Astrocyte (in vitro differentiated cells and primary cell): ENCODE measurements at regions not wholly inside any gene's neighbourhood (a gene's known extent, or its start where the extent isn't known, plus 50 kb on each side); places are given as distances from the start of the nearest gene placed in this dataset.
"Not testable (repeated sequence)": the region's sequence is repeated elsewhere in the genome, so short reads cannot be mapped to it uniquely, and the experiment has no call there.

Experiments
- DNase-seq: peaks from one replicate; pipeline ENCODE4 v3.0.0-alpha.2; 2010; ENCODE audit warnings: low read depth
- FAIRE-seq: peaks from 2 replicates; lab custom pipeline; 2011; peaks lifted over from hg19 to GRCh38; lab: Jason Lieb, UNC
- H2AFZ ChIP-seq: 2 replicates; pipeline ENCODE4 v1.6.0; 2012; ENCODE audit warnings: low read depth, low read length, inconsistent platforms
- H3K27ac ChIP-seq: 2 replicates; pipeline ENCODE4 v1.5.1; 2011; ENCODE audit warnings: low read depth, low read length, inconsistent platforms
- H3K27me3 ChIP-seq: 2 replicates; pipeline ENCODE4 v1.6.0; 2011; ENCODE audit warnings: low read length, inconsistent platforms; ENCODE audit not compliant: insufficient read depth
- H3K36me3 ChIP-seq: 2 replicates; pipeline ENCODE4 v1.5.1; 2011; ENCODE audit warnings: low read length, inconsistent platforms; ENCODE audit not compliant: insufficient read depth
- H3K4me1 ChIP-seq: 2 replicates; pipeline ENCODE4 v1.5.1; 2011; ENCODE audit warnings: low read length, inconsistent platforms; ENCODE audit not compliant: insufficient read depth
- H3K4me2 ChIP-seq: 2 replicates; pipeline ENCODE4 v1.6.0; 2012; ENCODE audit warnings: low read length, inconsistent platforms
- H3K4me3 ChIP-seq: 2 replicates; pipeline ENCODE4 v1.5.1; 2011; ENCODE audit warnings: low read depth, mild to moderate bottlenecking, low read length, inconsistent platforms; ENCODE audit not compliant: insufficient read depth
- H3K79me2 ChIP-seq: 2 replicates; pipeline ENCODE4 v1.6.0; 2012; ENCODE audit warnings: mild to moderate bottlenecking, low read length, inconsistent platforms; ENCODE audit not compliant: insufficient read depth
- H3K9ac ChIP-seq: 2 replicates; pipeline ENCODE4 v1.6.0; 2012; ENCODE audit warnings: mild to moderate bottlenecking, low read length, inconsistent platforms
- H3K9me3 ChIP-seq: 2 replicates; pipeline ENCODE4 v1.5.1; 2012; ENCODE audit warnings: low read depth, mild to moderate bottlenecking, low read length, inconsistent platforms; ENCODE audit not compliant: insufficient read depth
- H4K20me1 ChIP-seq: 2 replicates; pipeline ENCODE4 v1.6.0; 2012; ENCODE audit warnings: low read length, inconsistent platforms; ENCODE audit not compliant: insufficient read depth
- H3K27ac Mint-ChIP-seq: one replicate; pipeline ENCODE4 v1.8.0; 2021; ENCODE audit warnings: mild to moderate bottlenecking, mixed read lengths; ENCODE audit not compliant: unreplicated experiment
- H3K27me3 Mint-ChIP-seq: one replicate; pipeline ENCODE4 v1.8.0; 2021; ENCODE audit warnings: low read depth, mixed read lengths; ENCODE audit not compliant: unreplicated experiment
- H3K36me3 Mint-ChIP-seq: one replicate; pipeline ENCODE4 v1.8.0; 2021; ENCODE audit warnings: low read depth, mixed read lengths; ENCODE audit not compliant: unreplicated experiment
- H3K4me1 Mint-ChIP-seq: one replicate; pipeline ENCODE4 v1.8.0; 2021; ENCODE audit warnings: low read depth, mixed read lengths; ENCODE audit not compliant: unreplicated experiment
- H3K4me3 Mint-ChIP-seq: one replicate; pipeline ENCODE4 v1.8.0; 2021; ENCODE audit warnings: mild to moderate bottlenecking, moderate library complexity, mixed read lengths; ENCODE audit not compliant: unreplicated experiment
- H3K9me3 Mint-ChIP-seq: one replicate; pipeline ENCODE4 v1.8.0; 2021; ENCODE audit warnings: mild to moderate bottlenecking, mixed read lengths; ENCODE audit not compliant: unreplicated experiment
- EZH2 ChIP-seq: IDR thresholded peaks from 2 replicates; pipeline ENCODE4 v1.6.1; 2012; ENCODE audit warnings: mild to moderate bottlenecking, low read length, inconsistent platforms; ENCODE audit not compliant: insufficient read depth
- TF ChIP-seq, protein P1 (sequence below): IDR thresholded peaks from 2 replicates; pipeline ENCODE4 v1.5.1; 2011; ENCODE audit warnings: low read depth, mild to moderate bottlenecking, inconsistent platforms, low read length, moderate library complexity; ENCODE audit not compliant: insufficient read depth

DNA sequence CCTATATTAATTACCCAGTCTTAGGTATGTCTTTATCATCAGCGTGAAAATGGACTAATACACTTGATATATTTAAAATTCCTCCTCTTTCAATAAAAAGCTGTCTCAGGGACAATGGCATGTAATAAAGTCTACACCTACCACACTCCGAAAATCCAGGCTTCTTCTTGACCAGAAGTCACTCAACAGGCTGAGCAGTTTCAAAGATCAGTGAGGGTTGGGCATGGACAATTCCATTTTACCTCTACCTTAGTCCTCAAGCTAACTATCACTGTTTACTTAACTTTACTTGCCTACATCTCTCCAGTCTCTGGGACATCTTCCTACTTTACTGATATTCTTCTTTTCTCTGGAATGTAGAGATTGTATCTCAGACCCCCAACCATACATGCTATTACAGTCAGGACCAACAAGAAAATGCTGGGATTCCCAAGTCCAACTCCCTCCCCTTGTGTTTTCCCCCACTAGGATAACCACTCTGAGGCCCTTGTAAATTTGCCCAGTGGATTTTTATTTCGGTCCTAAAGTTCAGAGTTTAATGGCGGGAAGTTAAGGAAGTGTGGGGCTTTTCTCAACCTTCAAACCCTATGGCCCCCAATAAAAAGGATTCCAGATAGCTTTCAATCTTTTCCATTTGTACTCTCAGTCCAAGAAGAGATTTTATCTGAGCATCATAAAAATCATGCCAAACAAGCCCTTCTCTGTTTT is 137.1 kb upstream of the TSC22D2 start:
- Histone ChIP-seq H3K4me2 (no peak overlapping the region), H3K27ac (no peak overlapping the region), H3K27me3 (no peaks in the 10 kb centered on the region), H3K9me3 (no peaks in the 10 kb centered on the region), H3K79me2 (no peaks in the 10 kb centered on the region), H4K20me1 (no peaks in the 10 kb centered on the region), H3K4me3 (no peak overlapping the region), H3K9ac (no peak overlapping the region), H2AFZ (no peak overlapping the region), H3K4me1 (no peaks in the 10 kb centered on the region), H3K36me3 (no peaks in the 10 kb centered on the region)
- Mint-ChIP-seq H3K4me1 (peaks cover 12% of the 10 kb centered on the region), H3K27me3 (peaks cover 3% of the 10 kb centered on the region), H3K4me3 (no peak overlapping the region), H3K36me3 (no peaks in the 10 kb centered on the region), H3K27ac (peak overlapping the region; percentile 41), H3K9me3 (no peaks in the 10 kb centered on the region)
- TF ChIP-seq EZH2: no peak
- TF ChIP-seq, protein P1, sequence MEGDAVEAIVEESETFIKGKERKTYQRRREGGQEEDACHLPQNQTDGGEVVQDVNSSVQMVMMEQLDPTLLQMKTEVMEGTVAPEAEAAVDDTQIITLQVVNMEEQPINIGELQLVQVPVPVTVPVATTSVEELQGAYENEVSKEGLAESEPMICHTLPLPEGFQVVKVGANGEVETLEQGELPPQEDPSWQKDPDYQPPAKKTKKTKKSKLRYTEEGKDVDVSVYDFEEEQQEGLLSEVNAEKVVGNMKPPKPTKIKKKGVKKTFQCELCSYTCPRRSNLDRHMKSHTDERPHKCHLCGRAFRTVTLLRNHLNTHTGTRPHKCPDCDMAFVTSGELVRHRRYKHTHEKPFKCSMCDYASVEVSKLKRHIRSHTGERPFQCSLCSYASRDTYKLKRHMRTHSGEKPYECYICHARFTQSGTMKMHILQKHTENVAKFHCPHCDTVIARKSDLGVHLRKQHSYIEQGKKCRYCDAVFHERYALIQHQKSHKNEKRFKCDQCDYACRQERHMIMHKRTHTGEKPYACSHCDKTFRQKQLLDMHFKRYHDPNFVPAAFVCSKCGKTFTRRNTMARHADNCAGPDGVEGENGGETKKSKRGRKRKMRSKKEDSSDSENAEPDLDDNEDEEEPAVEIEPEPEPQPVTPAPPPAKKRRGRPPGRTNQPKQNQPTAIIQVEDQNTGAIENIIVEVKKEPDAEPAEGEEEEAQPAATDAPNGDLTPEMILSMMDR: no peak
- FAIRE-seq (no peak), DNase-seq (no peak)

DNA sequence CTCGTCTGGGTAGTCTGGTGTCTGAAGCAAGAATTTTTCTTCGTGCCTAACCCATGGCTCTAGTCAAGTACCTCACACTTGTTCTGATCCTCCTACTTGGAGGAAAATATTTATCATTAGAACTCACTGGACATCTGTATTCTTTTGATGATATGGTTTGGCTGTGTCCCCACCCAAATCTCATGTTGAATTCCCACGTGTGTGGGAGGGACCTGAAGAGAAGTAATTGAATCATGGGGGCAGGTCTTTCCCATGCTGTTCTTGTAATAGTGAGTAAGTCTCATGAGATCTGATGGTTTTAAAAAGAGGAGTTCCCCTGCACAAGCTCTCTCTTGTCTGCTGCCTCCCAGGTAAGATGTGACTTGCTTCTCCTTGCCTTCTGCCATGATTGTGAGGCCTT is 137.7 kb upstream of the TSC22D2 start:
- H3K27ac Mint-ChIP-seq: peak overlapping the region; percentile 41
- not testable (repeated sequence) for H4K20me1 ChIP-seq, FAIRE-seq, H3K36me3 Mint-ChIP-seq, H3K4me3 Mint-ChIP-seq, DNase-seq, H3K4me1 ChIP-seq, H3K4me3 ChIP-seq, H3K27me3 Mint-ChIP-seq, H3K4me1 Mint-ChIP-seq, H3K36me3 ChIP-seq, H3K9me3 ChIP-seq, H3K27me3 ChIP-seq, H3K9ac ChIP-seq, H3K79me2 ChIP-seq, H2AFZ ChIP-seq, H3K4me2 ChIP-seq, H3K9me3 Mint-ChIP-seq, H3K27ac ChIP-seq

DNA sequence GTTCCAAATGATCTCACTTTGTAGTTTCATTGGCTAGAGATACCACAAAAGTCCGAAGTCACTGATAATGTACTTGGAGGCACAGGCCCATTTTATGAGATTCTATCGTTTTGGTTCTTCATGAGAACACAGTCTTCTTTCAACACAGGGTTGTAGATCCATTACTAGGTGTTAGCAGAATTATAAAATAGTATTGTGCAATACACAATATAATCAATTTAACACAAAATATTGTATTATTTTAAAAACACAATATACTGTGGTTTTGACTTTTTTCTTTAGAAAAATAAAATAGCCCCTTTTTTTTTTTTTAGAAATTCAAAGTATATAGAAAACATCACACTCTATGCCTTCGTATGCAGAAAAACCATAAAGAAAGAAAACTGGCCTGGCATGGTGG is 138.6 kb upstream of the TSC22D2 start:
- H3K4me1 ChIP-seq: no peaks in the 10 kb centered on the region

More for the DNA sequence above, 138.6 kb upstream of the TSC22D2 start:
- Mint-ChIP-seq H3K4me3 (no peak overlapping the region), H3K27me3 (peaks cover 3% of the 10 kb centered on the region), H3K27ac (no peak overlapping the region), H3K4me1 (peaks cover 3% of the 10 kb centered on the region), H3K9me3 (no peaks in the 10 kb centered on the region), H3K36me3 (no peaks in the 10 kb centered on the region)
- H3K36me3 ChIP-seq: no peaks in the 10 kb centered on the region
- no peaks in the 10 kb centered on the region for H4K20me1 ChIP-seq
- no peak overlapping the region for H3K9ac ChIP-seq
- DNase-seq: no peak
- H3K4me3 ChIP-seq: no peak overlapping the region
- H3K27ac ChIP-seq: no peak overlapping the region
- no peak overlapping the region for H2AFZ ChIP-seq
- TF ChIP-seq EZH2: no peak
- TF ChIP-seq, protein P1: no peak
- H3K4me2 ChIP-seq: no peak overlapping the region
- H3K27me3 ChIP-seq: no peaks in the 10 kb centered on the region
- no peaks in the 10 kb centered on the region for H3K9me3 ChIP-seq
- no peak for FAIRE-seq
- no peaks in the 10 kb centered on the region for H3K79me2 ChIP-seq
